ENCODE measurements at regions not wholly inside any gene's neighbourhood (a gene's known extent, or its start where the extent isn't known, plus 50 kb on each side); places are given as distances from the start of the nearest gene placed in this dataset.

GRCh38 chr3:80999481-80999880 lies 762.0 kb downstream of the GBE1 start:
- Histone ChIP-seq H3K27ac (ENCODE audit: low read depth in 1 of 2, low read length in 2 of 2) (no peak overlapping the region), H3K36me3 (ENCODE audit: control insufficient read depth in 1 of 2, insufficient read depth in 2 of 2, low read length in 1 of 2) (no peaks in the 10 kb centered on the region), H3K27me3 (ENCODE audit: control insufficient read depth in 1 of 2, insufficient read depth in 2 of 2, low read length in 1 of 2) (no peaks in the 10 kb centered on the region), H3K4me1 (ENCODE audit: control insufficient read depth in 1 of 2, insufficient read depth in 2 of 2, low read length in 2 of 2) (no peaks in the 10 kb centered on the region), H3K4me3 (ENCODE audit: low read length in 2 of 2) (no peak overlapping the region), H3K9me3 (ENCODE audit: control insufficient read depth, low read length) (no peaks in the 10 kb centered on the region)
- DNase-seq (no peak), ATAC-seq (ENCODE audit: low FRiP score) (no peak)
- intact Hi-C loops (cut with DNase I): no loop called here
- 56 to 65% methylated on average over 1 of the region's 1 CpG for WGBS, 2 donors

- Histone ChIP-seq H3K4me3 (ENCODE audit: low read length in 2 of 2) (no peak overlapping the region), H3K36me3 (ENCODE audit: control insufficient read depth in 1 of 2, insufficient read depth in 2 of 2, low read length in 1 of 2) (no peaks in the 10 kb centered on the region), H3K9me3 (ENCODE audit: control insufficient read depth, low read length) (no peaks in the 10 kb centered on the region), H3K4me1 (ENCODE audit: control insufficient read depth in 1 of 2, insufficient read depth in 2 of 2, low read length in 2 of 2) (no peaks in the 10 kb centered on the region), H3K27ac (ENCODE audit: low read depth in 1 of 2, low read length in 2 of 2) (no peak overlapping the region), H3K27me3 (ENCODE audit: control insufficient read depth in 1 of 2, insufficient read depth in 2 of 2, low read length in 1 of 2) (no peaks in the 10 kb centered on the region)
- DNase-seq: no peak
- ATAC-seq (ENCODE audit: low FRiP score): no peak
- 96 to 99% methylated on average over 2 of the region's 2 CpGs for WGBS, 2 donors
- intact Hi-C loops (cut with DNase I): no loop called here
Measured at GRCh38 chr3:80998022-80998421, 763.4 kb downstream of the GBE1 start.

DNA sequence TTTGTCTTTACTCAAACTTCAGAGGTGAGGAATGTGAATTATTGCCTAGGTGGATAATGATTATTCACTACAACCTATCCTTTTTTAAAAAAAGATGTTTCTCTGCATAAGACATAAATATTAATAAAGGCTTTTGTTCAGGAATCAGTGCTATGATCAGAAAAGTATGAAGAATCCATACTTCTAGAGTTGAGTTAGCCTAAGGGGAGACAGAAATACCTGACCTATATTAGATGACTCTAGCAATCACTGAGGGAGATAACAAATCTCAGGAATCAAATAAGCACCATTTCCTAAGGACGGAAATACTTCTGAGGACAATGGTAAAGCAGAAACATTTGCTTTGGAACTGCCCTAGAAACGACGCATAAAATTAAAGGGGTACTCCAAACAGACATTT lies 763.8 kb downstream of the GBE1 start:
- intact Hi-C loops (cut with DNase I): no loop called here
- H3K4me1 ChIP-seq (ENCODE audit: control insufficient read depth in 1 of 2, insufficient read depth in 2 of 2, low read length in 2 of 2): no peaks in the 10 kb centered on the region
- H3K4me3 ChIP-seq (ENCODE audit: low read length in 2 of 2): no peak overlapping the region
- no peaks in the 10 kb centered on the region for H3K9me3 ChIP-seq (ENCODE audit: control insufficient read depth, low read length)
- WGBS, 2 donors: 75 to 79% methylated on average over 3 of the region's 3 CpGs
- H3K27me3 ChIP-seq (ENCODE audit: control insufficient read depth in 1 of 2, insufficient read depth in 2 of 2, low read length in 1 of 2): no peaks in the 10 kb centered on the region
- ATAC-seq (ENCODE audit: low FRiP score) (no peak), DNase-seq (no peak)
- H3K36me3 ChIP-seq (ENCODE audit: control insufficient read depth in 1 of 2, insufficient read depth in 2 of 2, low read length in 1 of 2): no peaks in the 10 kb centered on the region
- H3K27ac ChIP-seq (ENCODE audit: low read depth in 1 of 2, low read length in 2 of 2): no peak overlapping the region

DNA sequence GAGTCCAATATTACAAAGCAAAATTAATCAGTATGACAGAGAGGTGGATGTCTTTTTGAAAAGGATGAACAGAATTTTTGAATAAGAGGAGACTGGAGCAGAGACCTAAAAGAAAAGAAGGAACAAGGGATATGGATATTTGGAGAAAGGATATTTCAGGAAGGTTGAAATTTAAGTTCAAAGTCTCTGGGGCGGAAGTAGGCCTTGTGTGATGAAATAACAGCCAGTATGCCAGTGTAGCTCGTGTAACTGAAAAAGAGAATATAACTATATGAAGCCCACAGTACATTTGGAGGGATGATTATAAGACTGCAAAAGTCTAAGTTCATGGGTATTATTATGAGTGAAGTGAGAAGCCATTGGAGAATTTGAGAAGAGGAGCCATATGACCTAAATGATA lies 766.7 kb downstream of the GBE1 start:
- no peak for ATAC-seq (ENCODE audit: low FRiP score)
- Histone ChIP-seq H3K36me3 (ENCODE audit: control insufficient read depth in 1 of 2, insufficient read depth in 2 of 2, low read length in 1 of 2) (no peaks in the 10 kb centered on the region), H3K4me3 (ENCODE audit: low read length in 2 of 2) (no peak overlapping the region), H3K9me3 (ENCODE audit: control insufficient read depth, low read length) (no peaks in the 10 kb centered on the region), H3K27me3 (ENCODE audit: control insufficient read depth in 1 of 2, insufficient read depth in 2 of 2, low read length in 1 of 2) (no peaks in the 10 kb centered on the region), H3K4me1 (ENCODE audit: control insufficient read depth in 1 of 2, insufficient read depth in 2 of 2, low read length in 2 of 2) (no peaks in the 10 kb centered on the region), H3K27ac (ENCODE audit: low read depth in 1 of 2, low read length in 2 of 2) (no peak overlapping the region)
- DNase-seq: no peak
- intact Hi-C loops (cut with DNase I): no loop called here
- WGBS, 2 donors: 85 to 86% methylated on average over 2 of the region's 2 CpGs

DNA sequence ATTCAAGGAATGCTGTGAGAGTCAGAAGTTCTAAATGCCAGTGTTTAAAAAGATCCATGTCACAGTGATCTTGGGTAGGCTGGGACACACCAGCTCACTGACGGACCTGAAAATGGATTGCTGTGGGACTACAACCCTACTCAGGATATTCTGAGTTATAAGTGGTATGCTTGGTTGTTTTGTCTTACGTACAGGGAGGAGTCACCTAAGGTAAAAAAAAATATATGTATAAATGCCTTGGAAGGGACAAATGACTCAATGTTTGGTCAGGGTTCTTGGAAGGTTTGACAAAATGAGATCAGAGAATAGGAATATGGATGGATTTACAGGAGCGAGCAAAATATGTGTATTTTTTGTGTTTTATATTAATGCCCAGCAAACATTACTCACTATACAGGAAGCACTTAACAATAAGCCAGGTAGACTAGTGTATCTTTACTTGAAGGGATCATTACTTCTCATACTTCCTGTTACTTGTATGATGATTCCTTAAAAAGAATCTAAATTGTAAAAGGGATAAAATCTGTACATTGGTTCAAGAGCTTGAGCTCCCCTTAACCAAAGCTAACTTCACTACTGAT lies 767.3 kb downstream of the GBE1 start:
- Histone ChIP-seq H3K9me3 (ENCODE audit: control insufficient read depth, low read length) (no peaks in the 10 kb centered on the region), H3K27ac (ENCODE audit: low read depth in 1 of 2, low read length in 2 of 2) (no peak overlapping the region), H3K27me3 (ENCODE audit: control insufficient read depth in 1 of 2, insufficient read depth in 2 of 2, low read length in 1 of 2) (no peaks in the 10 kb centered on the region), H3K36me3 (ENCODE audit: control insufficient read depth in 1 of 2, insufficient read depth in 2 of 2, low read length in 1 of 2) (no peaks in the 10 kb centered on the region), H3K4me3 (ENCODE audit: low read length in 2 of 2) (no peak overlapping the region), H3K4me1 (ENCODE audit: control insufficient read depth in 1 of 2, insufficient read depth in 2 of 2, low read length in 2 of 2) (no peaks in the 10 kb centered on the region)
- intact Hi-C loops (cut with DNase I): no loop called here
- WGBS, 2 donors: 89 to 91% methylated on average over 3 of the region's 3 CpGs
- DNase-seq (no peak), ATAC-seq (ENCODE audit: low FRiP score) (no peak)

DNA sequence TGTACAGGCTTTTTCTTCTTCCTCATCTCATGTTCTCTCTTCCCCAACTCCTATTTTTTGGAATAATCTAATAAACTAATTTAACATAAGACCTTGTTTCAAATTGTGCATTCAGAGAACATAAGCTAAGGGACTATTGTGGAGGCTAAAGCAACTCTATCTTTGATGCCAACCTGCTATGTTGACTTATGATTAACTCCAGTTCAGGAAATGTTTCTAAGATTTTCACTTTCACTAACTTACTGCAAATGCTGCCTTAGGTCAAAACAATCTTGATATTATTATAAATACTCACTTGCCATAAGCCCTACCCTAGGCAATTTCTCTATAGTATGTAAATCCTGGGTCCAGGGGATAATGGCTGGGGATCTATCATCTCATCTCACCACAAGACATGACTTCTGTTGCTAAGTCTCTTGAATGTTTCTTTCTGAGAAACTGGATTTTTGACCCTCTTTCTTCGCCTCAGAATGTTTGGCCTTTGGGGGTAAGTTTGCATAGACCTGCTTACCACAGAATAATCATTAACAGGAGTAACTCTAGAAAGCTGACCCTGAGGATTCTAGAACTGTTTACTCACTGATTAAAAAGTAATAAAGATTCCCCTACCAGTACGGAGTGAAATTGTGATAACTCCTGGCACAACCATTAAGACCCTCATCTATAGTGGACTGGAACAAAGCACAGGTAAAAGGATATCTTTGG lies 768.1 kb downstream of the GBE1 start:
- intact Hi-C loops (cut with DNase I): no loop called here

DNA sequence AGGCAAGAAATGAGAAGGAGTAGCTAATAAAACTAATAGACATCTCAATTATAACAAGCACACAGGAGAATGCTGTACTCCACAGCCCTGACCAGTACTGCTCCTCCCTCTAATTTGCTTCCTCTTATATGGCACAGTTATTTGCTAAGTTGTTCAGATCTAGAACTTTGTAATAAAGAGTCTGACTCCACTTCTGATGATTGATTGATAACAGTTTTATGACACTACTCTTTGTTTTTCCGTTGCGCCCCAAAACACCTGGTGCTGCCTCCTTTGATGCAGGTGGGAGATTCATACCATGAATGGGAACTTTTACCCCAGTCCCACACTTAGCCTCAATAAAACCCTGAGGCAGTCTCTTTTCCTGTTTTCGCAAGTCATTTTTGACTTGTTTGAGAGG lies 777.7 kb downstream of the GBE1 start:
- no peak overlapping the region for H3K27ac ChIP-seq (ENCODE audit: low read depth in 1 of 2, low read length in 2 of 2)
- H3K4me3 ChIP-seq (ENCODE audit: low read length in 2 of 2): no peak overlapping the region
- no peaks in the 10 kb centered on the region for H3K36me3 ChIP-seq (ENCODE audit: control insufficient read depth in 1 of 2, insufficient read depth in 2 of 2, low read length in 1 of 2)
- DNase-seq (no peak), ATAC-seq (ENCODE audit: low FRiP score) (no peak)
- no peaks in the 10 kb centered on the region for H3K4me1 ChIP-seq (ENCODE audit: control insufficient read depth in 1 of 2, insufficient read depth in 2 of 2, low read length in 2 of 2)
- WGBS, 2 donors: 14 to 37% methylated on average over 3 of the region's 3 CpGs
- H3K9me3 ChIP-seq (ENCODE audit: control insufficient read depth, low read length): peaks cover 2% of the 10 kb centered on the region
- H3K27me3 ChIP-seq (ENCODE audit: control insufficient read depth in 1 of 2, insufficient read depth in 2 of 2, low read length in 1 of 2): no peaks in the 10 kb centered on the region
- intact Hi-C loops (cut with DNase I): no loop called here

More for the DNA sequence above, 768.1 kb downstream of the GBE1 start:
- Histone ChIP-seq H3K27me3 (ENCODE audit: control insufficient read depth in 1 of 2, insufficient read depth in 2 of 2, low read length in 1 of 2) (no peaks in the 10 kb centered on the region), H3K4me1 (ENCODE audit: control insufficient read depth in 1 of 2, insufficient read depth in 2 of 2, low read length in 2 of 2) (no peaks in the 10 kb centered on the region), H3K9me3 (ENCODE audit: control insufficient read depth, low read length) (no peaks in the 10 kb centered on the region), H3K27ac (ENCODE audit: low read depth in 1 of 2, low read length in 2 of 2) (no peak overlapping the region), H3K4me3 (ENCODE audit: low read length in 2 of 2) (no peak overlapping the region), H3K36me3 (ENCODE audit: control insufficient read depth in 1 of 2, insufficient read depth in 2 of 2, low read length in 1 of 2) (no peaks in the 10 kb centered on the region)
- WGBS, 2 donors: 75 to 82% methylated on average over 2 of the region's 2 CpGs
- DNase-seq (no peak), ATAC-seq (ENCODE audit: low FRiP score) (no peak)

DNA sequence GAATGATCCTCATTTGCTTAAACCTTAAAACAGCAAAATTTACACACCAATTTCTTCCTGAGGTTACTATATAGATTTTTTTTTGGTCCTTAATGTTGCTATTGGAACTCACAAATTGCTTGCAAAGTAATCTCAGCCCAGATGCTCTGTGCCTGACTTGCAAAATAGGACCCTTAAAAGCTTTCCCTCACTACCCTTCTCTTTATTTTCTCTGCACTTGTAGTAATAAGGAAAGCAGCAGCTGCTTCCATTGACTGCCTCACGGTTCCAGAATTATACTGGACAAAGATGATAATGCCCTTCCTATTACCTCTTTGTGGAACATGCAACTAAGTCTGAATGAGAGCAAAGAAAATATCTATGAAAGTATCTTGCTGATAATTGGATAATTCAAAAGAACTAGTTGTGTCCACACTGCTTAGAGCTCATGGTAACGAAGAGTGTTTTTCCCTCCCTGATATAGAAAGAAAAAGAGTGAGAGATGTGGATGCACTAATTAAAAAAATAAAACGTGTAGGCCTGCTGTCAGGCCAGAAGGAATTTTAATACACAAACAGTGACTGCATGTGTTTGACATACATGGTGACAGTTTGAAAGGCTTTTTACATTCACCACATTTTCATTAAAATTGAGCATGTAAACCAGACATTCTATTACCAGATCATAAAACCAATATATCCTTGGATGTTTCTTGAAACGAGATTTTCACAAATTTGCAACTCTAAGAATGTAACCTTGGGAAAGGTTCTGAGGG lies 783.1 kb downstream of the GBE1 start:
- H3K36me3 ChIP-seq (ENCODE audit: control insufficient read depth in 1 of 2, insufficient read depth in 2 of 2, low read length in 1 of 2): no peaks in the 10 kb centered on the region
- DNase-seq (no peak), ATAC-seq (ENCODE audit: low FRiP score) (no peak)
- no peak overlapping the region for H3K4me3 ChIP-seq (ENCODE audit: low read length in 2 of 2)
- intact Hi-C loops (cut with DNase I): no loop called here
- no peaks in the 10 kb centered on the region for H3K4me1 ChIP-seq (ENCODE audit: control insufficient read depth in 1 of 2, insufficient read depth in 2 of 2, low read length in 2 of 2)
- H3K9me3 ChIP-seq (ENCODE audit: control insufficient read depth, low read length): peaks cover 2% of the 10 kb centered on the region
- no peaks in the 10 kb centered on the region for H3K27me3 ChIP-seq (ENCODE audit: control insufficient read depth in 1 of 2, insufficient read depth in 2 of 2, low read length in 1 of 2)
- H3K27ac ChIP-seq (ENCODE audit: low read depth in 1 of 2, low read length in 2 of 2): no peak overlapping the region
- 42 to 48% methylated on average over 4 of the region's 4 CpGs for whole genome bisulfite sequencing, 2 donors

- Histone ChIP-seq H3K4me3 (ENCODE audit: low read length in 2 of 2) (no peak overlapping the region), H3K27ac (ENCODE audit: low read depth in 1 of 2, low read length in 2 of 2) (no peak overlapping the region), H3K4me1 (ENCODE audit: control insufficient read depth in 1 of 2, insufficient read depth in 2 of 2, low read length in 2 of 2) (no peaks in the 10 kb centered on the region), H3K27me3 (ENCODE audit: control insufficient read depth in 1 of 2, insufficient read depth in 2 of 2, low read length in 1 of 2) (no peaks in the 10 kb centered on the region), H3K9me3 (ENCODE audit: control insufficient read depth, low read length) (no peaks in the 10 kb centered on the region), H3K36me3 (ENCODE audit: control insufficient read depth in 1 of 2, insufficient read depth in 2 of 2, low read length in 1 of 2) (no peaks in the 10 kb centered on the region)
- ATAC-seq (ENCODE audit: low FRiP score): no peak
- WGBS, 2 donors: 74 to 75% methylated on average over 1 of the region's 1 CpG
- intact Hi-C loops (cut with DNase I): no loop called here
- no peak for DNase-seq
Measured at GRCh38 chr3:80970292-80970691, 791.2 kb downstream of the GBE1 start.

Data from aorta (tissue), 5 donors.